Neural cell (in vitro differentiated cells): ENCODE measurements at regions not wholly inside any gene's neighbourhood (a gene's known extent, or its start where the extent isn't known, plus 50 kb on each side); places are given as distances from the start of the nearest gene placed in this dataset.
"Not testable (repeated sequence)": the region's sequence is repeated elsewhere in the genome, so short reads cannot be mapped to it uniquely, and the experiment has no call there.

ENCODE experiments used
- EP300 ChIP-seq: fragments of 450-650 bp; conservative IDR thresholded peaks from 2 replicates; pipeline ENCODE4 v1.6.1; 2014; ENCODE audit warnings: antibody characterized with exemption, mild to moderate bottlenecking, moderate library complexity; ENCODE audit not compliant: poor library complexity, severe bottlenecking
- EZH2 ChIP-seq: fragments of 200-600, 300-800 bp; shearing (Covaris generic), sonication (generic); IDR thresholded peaks from 2 replicates; pipeline ENCODE4 v1.6.1; 2014; ENCODE audit warnings: antibody characterized with exemption, low read length, borderline replicate concordance, mild to moderate bottlenecking; ENCODE audit not compliant: insufficient read depth, poor library complexity, severe bottlenecking
- POLR2AphosphoS5 ChIP-seq: IDR thresholded peaks from 2 replicates; pipeline ENCODE4 v1.6.1; 2012
- SMC3 ChIP-seq: fragments of 450-650 bp; conservative IDR thresholded peaks from 2 replicates; pipeline ENCODE4 v1.6.1; 2014; ENCODE audit warnings: antibody characterized with exemption, mild to moderate bottlenecking, moderate library complexity; ENCODE audit not compliant: poor library complexity
- TF ChIP-seq, protein P1 (sequence below): fragments of 450-650 bp; IDR thresholded peaks from 2 replicates; pipeline ENCODE4 v1.5.1; 2014; ENCODE audit warnings: antibody characterized with exemption, mild to moderate bottlenecking, moderate library complexity; ENCODE audit not compliant: poor library complexity, severe bottlenecking
- TF ChIP-seq, protein P2 (sequence below): IDR thresholded peaks from 2 replicates; pipeline ENCODE4 v1.6.1; 2012; ENCODE audit warnings: borderline replicate concordance

GRCh38 chr5:157936776-157937501 is 78.0 kb upstream of the CLINT1 start:
- TF ChIP-seq SMC3, EP300, EZH2, POLR2AphosphoS5: not testable (repeated sequence)
- TF ChIP-seq, protein P1, sequence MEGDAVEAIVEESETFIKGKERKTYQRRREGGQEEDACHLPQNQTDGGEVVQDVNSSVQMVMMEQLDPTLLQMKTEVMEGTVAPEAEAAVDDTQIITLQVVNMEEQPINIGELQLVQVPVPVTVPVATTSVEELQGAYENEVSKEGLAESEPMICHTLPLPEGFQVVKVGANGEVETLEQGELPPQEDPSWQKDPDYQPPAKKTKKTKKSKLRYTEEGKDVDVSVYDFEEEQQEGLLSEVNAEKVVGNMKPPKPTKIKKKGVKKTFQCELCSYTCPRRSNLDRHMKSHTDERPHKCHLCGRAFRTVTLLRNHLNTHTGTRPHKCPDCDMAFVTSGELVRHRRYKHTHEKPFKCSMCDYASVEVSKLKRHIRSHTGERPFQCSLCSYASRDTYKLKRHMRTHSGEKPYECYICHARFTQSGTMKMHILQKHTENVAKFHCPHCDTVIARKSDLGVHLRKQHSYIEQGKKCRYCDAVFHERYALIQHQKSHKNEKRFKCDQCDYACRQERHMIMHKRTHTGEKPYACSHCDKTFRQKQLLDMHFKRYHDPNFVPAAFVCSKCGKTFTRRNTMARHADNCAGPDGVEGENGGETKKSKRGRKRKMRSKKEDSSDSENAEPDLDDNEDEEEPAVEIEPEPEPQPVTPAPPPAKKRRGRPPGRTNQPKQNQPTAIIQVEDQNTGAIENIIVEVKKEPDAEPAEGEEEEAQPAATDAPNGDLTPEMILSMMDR, result not testable (repeated sequence)
- TF ChIP-seq, protein P2, sequence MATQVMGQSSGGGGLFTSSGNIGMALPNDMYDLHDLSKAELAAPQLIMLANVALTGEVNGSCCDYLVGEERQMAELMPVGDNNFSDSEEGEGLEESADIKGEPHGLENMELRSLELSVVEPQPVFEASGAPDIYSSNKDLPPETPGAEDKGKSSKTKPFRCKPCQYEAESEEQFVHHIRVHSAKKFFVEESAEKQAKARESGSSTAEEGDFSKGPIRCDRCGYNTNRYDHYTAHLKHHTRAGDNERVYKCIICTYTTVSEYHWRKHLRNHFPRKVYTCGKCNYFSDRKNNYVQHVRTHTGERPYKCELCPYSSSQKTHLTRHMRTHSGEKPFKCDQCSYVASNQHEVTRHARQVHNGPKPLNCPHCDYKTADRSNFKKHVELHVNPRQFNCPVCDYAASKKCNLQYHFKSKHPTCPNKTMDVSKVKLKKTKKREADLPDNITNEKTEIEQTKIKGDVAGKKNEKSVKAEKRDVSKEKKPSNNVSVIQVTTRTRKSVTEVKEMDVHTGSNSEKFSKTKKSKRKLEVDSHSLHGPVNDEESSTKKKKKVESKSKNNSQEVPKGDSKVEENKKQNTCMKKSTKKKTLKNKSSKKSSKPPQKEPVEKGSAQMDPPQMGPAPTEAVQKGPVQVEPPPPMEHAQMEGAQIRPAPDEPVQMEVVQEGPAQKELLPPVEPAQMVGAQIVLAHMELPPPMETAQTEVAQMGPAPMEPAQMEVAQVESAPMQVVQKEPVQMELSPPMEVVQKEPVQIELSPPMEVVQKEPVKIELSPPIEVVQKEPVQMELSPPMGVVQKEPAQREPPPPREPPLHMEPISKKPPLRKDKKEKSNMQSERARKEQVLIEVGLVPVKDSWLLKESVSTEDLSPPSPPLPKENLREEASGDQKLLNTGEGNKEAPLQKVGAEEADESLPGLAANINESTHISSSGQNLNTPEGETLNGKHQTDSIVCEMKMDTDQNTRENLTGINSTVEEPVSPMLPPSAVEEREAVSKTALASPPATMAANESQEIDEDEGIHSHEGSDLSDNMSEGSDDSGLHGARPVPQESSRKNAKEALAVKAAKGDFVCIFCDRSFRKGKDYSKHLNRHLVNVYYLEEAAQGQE, result not testable (repeated sequence)
